GM21825 (cell line): ENCODE measurements at regions not wholly inside any gene's neighbourhood (a gene's known extent, or its start where the extent isn't known, plus 50 kb on each side); places are given as distances from the start of the nearest gene placed in this dataset.
"Not testable (repeated sequence)": the region's sequence is repeated elsewhere in the genome, so short reads cannot be mapped to it uniquely, and the experiment has no call there.

Experiments
- ATAC-seq: cut with Tn5 transposase; IDR thresholded peaks from one replicate; pipeline ENCODE4 v1.9.1; 2021; ENCODE audit warnings: mild to moderate bottlenecking, moderate library complexity; ENCODE audit not compliant: unreplicated experiment

DNA sequence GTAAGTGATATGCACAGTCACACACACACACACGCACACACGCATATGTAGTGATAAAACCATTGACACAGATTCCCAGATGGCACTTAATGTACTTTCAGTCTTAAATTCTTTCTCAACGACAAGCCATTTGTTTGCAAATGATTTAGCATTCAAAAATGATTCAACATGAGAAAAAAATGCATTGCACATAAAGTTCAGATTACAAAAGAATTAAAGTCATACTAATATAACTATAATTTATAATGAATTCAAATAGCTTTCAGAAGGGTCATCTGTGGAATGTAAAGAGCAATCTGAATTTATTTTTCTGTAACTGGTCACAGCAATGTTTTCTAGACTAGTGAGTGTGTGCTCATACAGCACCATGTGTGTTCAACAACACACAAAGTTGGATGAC lies 521.6 kb upstream of the ZNF337 start:
- ATAC-seq = no peak

DNA sequence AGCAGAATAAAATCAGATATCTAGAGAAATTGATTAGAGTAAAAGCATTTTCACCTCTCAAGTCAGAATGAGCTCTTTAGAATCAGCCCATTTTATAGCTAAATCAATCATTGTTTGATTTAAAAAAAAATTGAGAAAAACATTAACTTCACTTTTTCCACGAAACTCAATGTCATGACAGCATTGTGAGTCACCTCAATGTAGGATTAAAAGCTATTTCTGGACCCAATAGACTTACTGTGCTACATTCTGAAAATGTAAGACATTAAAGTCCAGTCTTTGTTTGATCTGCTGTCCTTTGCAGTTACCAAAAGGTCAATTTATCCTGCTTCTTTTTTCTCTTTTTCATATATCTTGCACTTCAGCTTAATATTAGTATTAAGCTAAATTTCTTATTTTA lies 519.4 kb upstream of the ZNF337 start:
- no peak for ATAC-seq

GRCh38 chr20:26214991-26215390 lies 518.3 kb upstream of the ZNF337 start:
- ATAC-seq = no peak

DNA sequence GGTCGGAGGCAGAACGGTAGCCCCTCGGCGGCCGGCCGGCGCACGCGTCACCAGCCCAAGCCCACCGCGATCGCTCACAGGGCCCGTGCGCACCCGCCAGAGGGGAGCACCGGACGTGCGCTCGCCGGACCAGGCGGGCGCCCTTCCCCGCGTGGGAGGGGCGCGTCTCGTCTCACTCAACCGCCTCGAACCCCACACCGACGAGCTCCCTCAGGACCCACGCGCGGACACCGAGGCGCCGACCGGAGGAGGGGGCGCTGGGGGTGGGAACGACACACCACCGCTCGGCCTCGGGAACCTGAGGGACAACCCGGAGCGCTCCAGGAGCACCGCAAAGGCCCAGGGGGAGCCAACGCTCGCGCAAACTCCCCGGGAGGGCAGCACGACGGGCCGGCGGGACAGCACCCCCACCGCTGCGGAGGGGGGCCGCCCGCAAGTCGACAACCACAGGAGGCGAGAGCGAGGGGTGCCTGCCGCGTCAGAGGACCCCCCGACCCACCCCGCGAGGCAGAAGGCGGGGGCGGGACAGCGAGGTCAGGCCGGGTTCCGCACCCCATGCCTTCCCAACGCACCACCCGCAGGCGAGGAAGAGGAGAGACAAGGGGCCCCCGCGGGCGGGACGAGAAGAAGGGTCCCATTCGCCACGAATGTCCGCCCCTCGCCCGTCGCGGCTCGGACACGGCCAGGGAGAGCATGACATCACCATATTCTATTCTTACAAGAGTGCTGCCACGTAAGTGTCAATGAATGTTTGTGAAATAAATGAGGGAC lies 512.7 kb upstream of the ZNF337 start:
- ATAC-seq = no peak

- ATAC-seq = no peak
These were observed 511.8 kb upstream of the ZNF337 start for GRCh38 chr20:26208296-26209091.

DNA sequence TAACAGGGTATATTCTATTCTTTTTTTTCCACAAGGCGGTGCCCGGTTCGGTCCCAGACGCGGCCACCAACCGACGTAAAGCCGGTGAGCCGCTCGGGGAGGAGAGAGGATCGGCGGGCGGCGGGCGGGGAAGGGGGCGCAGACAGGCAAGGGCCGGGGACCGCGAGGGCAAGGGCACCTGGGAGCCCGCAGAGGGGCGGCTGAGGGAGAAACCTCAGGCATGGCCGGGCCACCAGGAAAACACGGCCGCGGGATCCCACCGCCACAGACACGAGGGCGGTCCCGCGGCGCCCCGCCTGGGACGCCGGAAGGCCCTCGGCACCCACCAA lies 511.3 kb upstream of the ZNF337 start:
- ATAC-seq = not testable (repeated sequence)

GRCh38 chr20:26207237-26207966 lies 510.7 kb upstream of the ZNF337 start:
- ATAC-seq = no peak

DNA sequence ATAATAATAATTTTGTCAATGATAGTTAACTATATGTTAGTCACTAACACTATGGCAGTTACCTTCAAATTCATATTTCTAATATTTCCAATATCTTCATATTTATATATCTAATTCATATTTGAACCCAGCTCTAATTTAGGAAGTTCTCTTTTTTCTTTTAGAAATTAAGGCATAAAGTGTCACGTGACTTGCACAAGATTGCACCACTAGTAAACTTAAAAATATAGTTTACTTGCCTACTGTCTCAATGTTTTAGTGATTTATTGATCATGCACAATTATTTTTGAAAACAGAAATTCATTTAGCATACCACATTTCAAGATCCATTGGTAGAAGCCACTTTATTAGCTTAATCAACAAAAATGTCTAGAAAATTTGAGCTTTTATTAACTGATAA lies 508.7 kb upstream of the ZNF337 start:
- no peak for ATAC-seq

- not testable (repeated sequence) for ATAC-seq
These were observed 504.4 kb upstream of the ZNF337 start for GRCh38 chr20:26201026-26201425.

DNA sequence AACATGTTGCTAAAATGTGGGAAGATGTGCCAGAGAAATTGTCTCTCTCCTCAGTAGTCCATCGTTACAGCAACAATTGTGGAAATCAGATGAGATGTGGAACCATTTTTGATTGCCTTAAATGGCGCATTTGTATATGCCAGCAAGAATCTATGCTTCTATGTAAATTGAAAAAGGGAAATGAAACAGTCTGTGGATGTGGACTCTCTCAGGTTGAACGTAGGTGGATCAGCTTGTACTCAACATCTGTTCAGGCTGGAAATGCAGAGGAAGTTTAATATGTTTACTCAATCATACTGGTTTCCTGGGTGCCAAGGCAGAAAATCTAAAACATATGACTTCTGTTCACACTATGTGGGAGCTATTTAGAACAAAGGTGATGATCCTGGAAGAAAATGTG lies 490.7 kb upstream of the ZNF337 start:
- ATAC-seq = not testable (repeated sequence)

GRCh38 chr20:26183720-26184119 lies 487.1 kb upstream of the ZNF337 start:
- ATAC-seq = not testable (repeated sequence)

- ATAC-seq = not testable (repeated sequence)
These were observed 484.7 kb upstream of the ZNF337 start for GRCh38 chr20:26181364-26181763.

DNA sequence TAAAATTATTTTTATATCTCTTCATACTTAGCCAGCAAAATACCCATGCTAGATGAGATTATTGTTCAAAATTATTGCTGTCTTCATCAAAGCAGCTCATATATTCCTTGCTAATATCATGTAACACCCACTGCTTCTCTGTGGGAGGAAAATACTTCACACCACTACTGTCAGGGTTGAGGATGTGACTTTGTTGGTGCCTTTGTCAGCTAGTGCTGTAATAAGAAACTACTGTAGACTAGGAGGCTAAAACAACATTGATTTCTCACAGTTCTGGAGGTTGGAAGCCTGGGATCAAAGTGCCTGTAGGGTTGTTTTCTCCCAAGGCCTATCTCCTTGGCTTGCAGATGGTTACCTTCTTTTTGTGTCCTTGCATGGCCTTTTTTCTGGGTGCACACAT lies 475.2 kb upstream of the ZNF337 start:
- not testable (repeated sequence) for ATAC-seq

GRCh38 chr20:26169506-26169905 lies 472.9 kb upstream of the ZNF337 start:
- ATAC-seq = no peak

DNA sequence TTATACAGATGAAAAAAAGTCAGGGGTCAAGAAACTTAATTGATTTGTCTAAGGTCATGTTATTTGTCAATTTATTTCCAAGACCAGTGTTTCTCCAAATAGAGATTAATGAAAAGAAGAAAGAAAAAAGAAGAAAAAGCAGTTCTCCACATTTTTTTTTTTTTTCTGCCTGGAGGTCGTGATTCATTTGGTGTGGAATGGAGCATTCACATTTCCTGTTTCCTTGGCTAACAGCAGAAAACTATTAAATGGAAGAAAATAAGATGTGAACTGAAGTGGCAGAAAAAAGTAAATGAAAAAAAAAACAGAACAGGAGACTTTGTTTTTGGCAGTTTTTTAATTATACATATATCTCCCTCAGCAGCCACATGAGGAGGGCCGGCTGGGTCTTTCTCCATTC lies 470.8 kb upstream of the ZNF337 start:
- ATAC-seq = no peak

GRCh38 chr20:26163890-26164289 lies 467.2 kb upstream of the ZNF337 start:
- ATAC-seq = no peak

DNA sequence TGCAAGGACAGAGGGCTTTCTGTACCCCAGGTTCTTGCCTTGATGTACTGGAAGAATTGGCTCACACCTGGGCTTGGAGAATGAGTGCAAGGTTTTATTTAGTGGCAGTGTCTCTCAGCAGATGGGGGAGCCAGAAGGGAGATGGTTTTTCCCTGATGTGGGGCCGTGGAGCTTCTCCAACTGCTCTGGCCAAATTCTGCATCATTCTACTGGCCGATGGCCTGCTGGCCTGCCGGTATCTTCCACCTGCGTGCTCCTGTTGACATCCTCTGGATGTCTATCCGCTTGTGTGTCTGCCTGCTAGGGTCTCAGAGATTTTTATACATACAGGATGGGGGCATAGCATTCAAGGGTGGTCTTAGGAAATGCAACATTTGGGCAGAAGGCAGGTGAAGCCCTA lies 466.5 kb upstream of the ZNF337 start:
- not testable (repeated sequence) for ATAC-seq

DNA sequence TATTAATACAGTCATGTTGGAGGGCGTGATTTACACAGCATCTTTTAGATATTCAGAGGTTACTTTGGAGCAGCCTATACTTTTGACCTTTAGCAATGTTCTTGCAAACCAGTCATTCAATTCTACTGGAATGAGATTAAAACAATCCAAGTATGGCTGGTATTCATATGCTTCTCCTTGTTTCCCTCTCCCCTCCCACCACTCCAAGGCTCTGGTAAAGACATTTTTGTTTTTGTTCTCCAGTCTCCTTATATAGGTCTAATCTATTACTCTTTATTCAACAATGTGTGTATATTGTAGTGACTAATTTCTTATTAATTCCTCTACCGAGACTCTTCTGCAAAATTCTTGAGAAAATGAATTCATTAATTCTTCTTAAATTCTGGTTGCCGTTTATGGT lies 465.1 kb upstream of the ZNF337 start:
- not testable (repeated sequence) for ATAC-seq

- ATAC-seq = not testable (repeated sequence)
These were observed 464.3 kb upstream of the ZNF337 start for GRCh38 chr20:26160916-26161315.

DNA sequence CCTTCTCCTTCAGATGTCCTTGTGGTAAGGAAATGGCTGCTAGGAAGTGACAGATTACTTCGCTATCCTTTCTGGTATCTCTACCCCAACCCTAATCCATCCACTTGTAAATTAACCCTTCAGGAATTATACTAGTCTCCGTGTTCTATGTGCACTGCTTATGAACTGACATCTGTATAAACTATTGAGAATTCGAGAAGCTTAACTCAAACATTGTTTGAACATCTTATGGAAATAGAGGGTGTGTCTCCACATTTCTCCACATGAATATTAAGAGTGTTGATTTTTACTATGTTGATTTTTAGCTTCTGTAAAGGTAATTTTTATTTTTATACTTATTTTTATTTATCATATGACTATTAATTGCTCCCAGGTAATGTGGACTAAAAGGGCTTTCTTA lies 457.6 kb upstream of the ZNF337 start:
- no peak for ATAC-seq

- no peak for ATAC-seq
These were observed 438.9 kb upstream of the ZNF337 start for GRCh38 chr20:26135325-26136110.
